SK-N-SH treated with all-trans-retinoic acid at 6 μM for 48 hours (cell line): ENCODE measurements at regions not wholly inside any gene's neighbourhood (a gene's known extent, or its start where the extent isn't known, plus 50 kb on each side); places are given as distances from the start of the nearest gene placed in this dataset.

Experiments used
- POU6F1 ChIP-seq: fragments of 250-450 bp; sonication (Bioruptor Pico); IDR thresholded peaks from 2 replicates; pipeline ENCODE4 v1.8.0; 2021; ENCODE audit warnings: low read depth, mild to moderate bottlenecking, moderate library complexity, borderline replicate concordance
- RARB ChIP-seq: fragments of 250-450 bp; sonication (Bioruptor Pico); IDR thresholded peaks from 2 replicates; pipeline ENCODE4 v1.8.0; 2021; ENCODE audit warnings: mild to moderate bottlenecking, moderate library complexity
- TCF4 ChIP-seq: fragments of 250-450 bp; sonication (Bioruptor Pico); IDR thresholded peaks from 2 replicates; pipeline ENCODE4 v1.8.0; 2021; ENCODE audit warnings: mild to moderate bottlenecking, moderate library complexity, borderline replicate concordance
- ZC3H10 ChIP-seq: fragments of 250-450 bp; sonication (Bioruptor Pico); IDR thresholded peaks from 2 replicates; pipeline ENCODE4 v1.5.1; 2021; ENCODE audit warnings: mild to moderate bottlenecking, moderate library complexity
- ZNF70 ChIP-seq: fragments of 450-650 bp; formaldehyde crosslinking; IDR thresholded peaks from 2 replicates; pipeline ENCODE4 v1.5.0; 2020; ENCODE audit warnings: mild to moderate bottlenecking, moderate library complexity

GRCh38 chr15:36511594-36511993 lies 67.8 kb upstream of the CDIN1 start:
- TF ChIP-seq TCF4 (CRISPR knock-in tag) (no peak), POU6F1 (CRISPR knock-in tag) (no peak), RARB (CRISPR knock-in tag) (no peak), ZNF70 (no peak), ZC3H10 (CRISPR knock-in tag) (no peak)
